SK-N-MC (cell line): ENCODE measurements at regions not wholly inside any gene's neighbourhood (a gene's known extent, or its start where the extent isn't known, plus 50 kb on each side); places are given as distances from the start of the nearest gene placed in this dataset.

Source experiments
- EZH2 ChIP-seq: fragments of 200-600 bp; sonication (generic); IDR thresholded peaks from one replicate; pipeline ENCODE4 v1.6.1; 2017; ENCODE audit warnings: antibody characterized with exemption
- FOXP2 ChIP-seq: optimal IDR thresholded peaks from 2 replicates; pipeline ENCODE3; 2011; ENCODE audit warnings: mild to moderate bottlenecking, moderate library complexity; ENCODE audit not compliant: insufficient read depth; ENCODE audit errors: extremely low read length, control extremely low read depth
- POLR2AphosphoS5 ChIP-seq: IDR thresholded peaks from 2 replicates; pipeline ENCODE4 v1.6.1; 2012; ENCODE audit warnings: mild to moderate bottlenecking, low read depth, low read length, borderline replicate concordance

DNA sequence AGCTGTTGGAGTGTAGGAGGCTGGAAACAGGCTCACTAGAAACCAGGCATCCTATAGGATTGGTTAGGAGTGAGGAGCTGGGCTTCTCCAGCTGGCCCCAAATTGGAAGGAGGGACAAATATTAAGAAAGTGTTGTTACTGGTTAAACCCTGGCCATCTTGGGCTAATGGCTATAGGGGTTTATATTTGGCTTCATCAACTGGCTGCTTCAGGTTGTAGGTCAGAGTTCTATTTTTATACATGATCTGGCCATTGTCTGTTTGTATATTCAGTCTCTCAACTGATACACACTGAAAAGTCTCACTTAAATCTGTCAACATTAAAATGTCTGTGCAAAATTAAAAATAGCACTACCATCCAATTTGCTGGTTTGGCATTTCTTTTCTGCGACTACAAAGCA lies 70.2 kb upstream of the ARRDC4 start:
- TF ChIP-seq EZH2 (no peak), POLR2AphosphoS5 (no peak), FOXP2 (no peak)
